ENCODE measurements at regions not wholly inside any gene's neighbourhood (a gene's known extent, or its start where the extent isn't known, plus 50 kb on each side); places are given as distances from the start of the nearest gene placed in this dataset.

GRCh38 chr9:134234687-134235359 lies 70.5 kb upstream of the RNU6ATAC start:
- no peak for TF ChIP-seq CTCF (conservative IDR thresholded peaks at IDR 0.05; ENCODE audit: low read depth, low read length)
- no peak for TF ChIP-seq EZH2phosphoT487 (IDR thresholded peaks at IDR 0.05; ENCODE audit: borderline replicate concordance, low read length)
- no peak for TF ChIP-seq EZH2 (IDR thresholded peaks at IDR 0.05; ENCODE audit: low read length, unreplicated experiment)

Data from PC-3 (cell line).